Left ventricle myocardium superior (tissue), 1 donor: ENCODE measurements at regions not wholly inside any gene's neighbourhood (a gene's known extent, or its start where the extent isn't known, plus 50 kb on each side); places are given as distances from the start of the nearest gene placed in this dataset.

ENCODE experiments used
- ATAC-seq: fragments of 200-7000 bp; cut with Tn5 transposase; one replicate; pipeline ENCODE4 v1.9.1; 2020; ENCODE audit warnings: mild to moderate bottlenecking, moderate library complexity
- DNase-seq: peaks from one replicate; pipeline ENCODE4 v3.0.0-alpha.2; 2020
- intact Hi-C: fragments of 100-400 bp; cut with micrococcal nuclease; formaldehyde crosslinking; loops from one replicate; pipeline ENCODE4 v1.11.0; 2022
- donor health status: DM: no; HTN: yes; CAD: no; lungs with severe emphysema.

GRCh38 chr4:155430895-155431795 is 54.4 kb upstream of the MAP9 start:
- intact Hi-C loops: no loop called here
- no peak for ATAC-seq
- no peak for DNase-seq

GRCh38 chr4:155428128-155428527 is 51.4 kb upstream of the MAP9 start:
- intact Hi-C loops: no loop called here
- no peak for DNase-seq
- peak; percentile 81 for ATAC-seq

GRCh38 chr4:155426953-155427352 is 50.2 kb upstream of the MAP9 start:
- ATAC-seq: no peak
- intact Hi-C loops: no loop called here
- DNase-seq: no peak
